GM19463 (cell line): ENCODE measurements at regions not wholly inside any gene's neighbourhood (a gene's known extent, or its start where the extent isn't known, plus 50 kb on each side); places are given as distances from the start of the nearest gene placed in this dataset.
"Not testable (repeated sequence)": the region's sequence is repeated elsewhere in the genome, so short reads cannot be mapped to it uniquely, and the experiment has no call there.

ENCODE experiments used
- ATAC-seq: cut with Tn5 transposase; IDR thresholded peaks from one replicate; pipeline ENCODE4 v1.9.1; 2021; ENCODE audit warnings: mild to moderate bottlenecking, moderate library complexity; ENCODE audit not compliant: unreplicated experiment

GRCh38 chr5:100398815-100399214 lies 136.4 kb upstream of the FAM174A start:
- not testable (repeated sequence) for ATAC-seq

DNA sequence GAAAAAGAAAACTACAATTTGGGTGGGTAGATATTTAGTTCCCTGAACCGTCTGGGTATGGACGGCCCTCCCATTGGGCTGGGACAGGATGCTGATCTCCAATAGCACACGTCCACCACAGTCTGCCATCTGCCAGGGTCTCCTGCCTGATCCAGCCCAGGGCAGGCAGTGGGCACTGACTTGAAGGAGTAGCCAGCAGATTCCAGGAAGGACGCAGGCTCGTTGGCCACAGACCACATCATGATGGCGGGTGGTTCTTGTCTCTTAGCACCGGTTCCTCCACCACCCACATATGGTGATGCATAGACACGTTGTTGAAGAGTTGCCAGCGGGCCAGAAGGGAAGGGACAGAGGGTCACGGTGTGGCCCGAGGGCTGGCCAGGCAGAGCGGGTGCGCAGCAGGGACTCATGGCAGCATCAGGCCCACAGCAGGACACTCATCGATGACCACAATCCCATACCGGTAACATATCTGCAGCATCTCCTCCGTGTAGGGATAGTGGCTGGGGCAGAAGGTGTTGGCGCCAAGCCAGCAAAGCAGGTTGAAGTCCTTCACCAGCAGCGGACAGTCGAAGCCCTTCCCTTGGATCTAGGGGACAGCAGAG lies 155.8 kb upstream of the FAM174A start:
- not testable (repeated sequence) for ATAC-seq

GRCh38 chr5:100364757-100365478 lies 170.3 kb upstream of the FAM174A start:
- not testable (repeated sequence) for ATAC-seq

GRCh38 chr5:100364343-100364742 lies 170.8 kb upstream of the FAM174A start:
- ATAC-seq = not testable (repeated sequence)

- not testable (repeated sequence) for ATAC-seq
Measured at GRCh38 chr5:100359998-100360397, 175.2 kb upstream of the FAM174A start.

DNA sequence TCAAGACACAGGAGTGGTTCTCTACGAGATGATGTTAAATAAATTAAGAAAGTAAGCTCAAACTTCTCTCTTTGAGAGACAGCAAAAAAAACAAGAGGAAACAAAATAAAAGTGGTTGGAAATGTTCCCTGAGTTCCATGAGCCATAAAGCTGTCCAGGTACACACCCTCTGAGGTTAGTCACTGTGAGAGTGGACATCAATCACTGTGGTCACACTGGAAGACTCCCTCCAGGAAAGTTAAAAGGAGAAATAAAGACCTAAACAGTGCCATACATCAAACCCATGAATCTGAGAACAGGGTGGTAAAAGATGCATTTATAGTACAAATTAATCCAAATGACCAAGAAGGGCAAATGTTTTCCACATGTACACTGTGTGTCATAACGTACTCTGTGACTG lies 188.9 kb upstream of the FAM174A start:
- not testable (repeated sequence) for ATAC-seq

GRCh38 chr5:100341485-100341884 lies 193.7 kb upstream of the FAM174A start:
- not testable (repeated sequence) for ATAC-seq

- no peak for ATAC-seq
Measured at GRCh38 chr5:100322483-100322882, 212.7 kb upstream of the FAM174A start.

DNA sequence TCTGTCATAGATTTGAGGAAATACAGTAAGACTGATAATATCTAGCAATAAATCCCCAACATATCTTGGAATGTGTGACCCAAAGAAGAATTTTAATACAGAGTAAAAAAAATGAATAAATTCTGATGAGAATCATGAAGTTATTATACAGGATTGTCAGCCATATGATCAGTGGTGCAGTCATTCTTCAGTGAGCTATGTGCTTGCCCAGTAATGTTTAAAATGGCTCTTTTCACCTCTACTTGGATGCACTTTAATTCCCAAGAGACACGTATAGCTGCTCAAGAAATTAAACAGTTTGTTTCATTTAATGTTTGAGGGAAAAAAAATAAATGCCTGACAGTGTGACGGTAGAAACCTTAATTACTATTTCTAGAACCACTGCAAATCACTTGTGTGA lies 215.3 kb upstream of the FAM174A start:
- ATAC-seq = no peak

GRCh38 chr5:100313657-100314056 lies 221.5 kb upstream of the FAM174A start:
- no peak for ATAC-seq

DNA sequence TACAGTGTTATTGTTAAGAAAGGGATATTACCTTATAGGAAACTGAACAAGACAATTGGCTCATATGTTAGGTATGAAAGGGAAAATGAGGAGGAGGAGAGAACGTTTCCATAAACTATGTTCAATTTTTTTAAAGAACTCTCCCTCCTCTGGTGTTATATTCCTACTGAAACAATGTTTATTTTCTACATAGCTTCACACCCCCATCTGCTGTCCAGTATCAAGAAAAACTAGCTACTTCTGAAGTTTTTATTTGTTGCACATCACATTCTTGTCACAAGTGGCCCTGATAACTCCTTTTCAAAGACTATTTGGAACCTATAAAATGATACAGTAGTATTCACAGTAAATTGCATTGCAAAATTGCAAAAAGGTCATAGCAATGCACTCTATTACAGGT lies 223.4 kb upstream of the FAM174A start:
- no peak for ATAC-seq

DNA sequence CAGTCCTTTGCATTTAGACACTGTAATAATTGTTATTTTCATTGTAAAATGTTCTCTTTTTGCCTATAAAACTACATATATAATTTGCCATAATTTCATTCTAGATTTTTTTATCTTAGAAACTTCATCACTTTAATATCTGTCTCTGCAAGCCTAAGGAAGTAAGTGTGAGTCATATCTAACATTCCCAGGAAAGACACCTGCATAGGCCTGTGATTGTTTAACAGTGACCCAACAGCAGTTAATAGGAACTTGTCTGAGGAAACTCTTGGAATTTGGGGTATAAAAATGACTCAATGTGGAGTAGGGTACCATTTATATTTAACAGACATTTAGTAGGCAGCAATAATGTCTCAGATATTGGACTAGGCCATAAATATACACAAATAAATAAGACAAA lies 229.2 kb upstream of the FAM174A start:
- ATAC-seq = no peak

- no peak for ATAC-seq
Measured at GRCh38 chr5:100303216-100303615, 232.0 kb upstream of the FAM174A start.

DNA sequence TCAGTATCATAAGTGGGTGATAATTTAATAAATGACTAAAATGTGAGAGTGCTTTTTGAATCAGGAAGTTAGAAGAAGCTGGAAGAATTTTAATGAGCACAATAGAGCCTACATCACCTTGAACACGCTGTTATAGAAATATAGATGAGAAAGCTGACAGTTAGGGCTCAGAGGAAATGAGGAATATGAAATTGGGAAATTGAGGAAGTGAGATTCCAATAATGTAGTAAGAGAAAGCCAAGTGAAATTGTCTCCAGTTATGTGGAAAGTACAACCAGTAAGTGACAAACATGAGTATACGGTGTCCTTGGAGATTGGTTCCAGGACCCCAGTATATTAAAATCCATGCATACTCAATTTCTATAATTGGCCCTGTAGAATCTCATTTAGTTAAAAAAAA lies 235.9 kb upstream of the FAM174A start:
- ATAC-seq = no peak

GRCh38 chr5:100276071-100276470 lies 259.1 kb upstream of the FAM174A start:
- ATAC-seq = no peak

DNA sequence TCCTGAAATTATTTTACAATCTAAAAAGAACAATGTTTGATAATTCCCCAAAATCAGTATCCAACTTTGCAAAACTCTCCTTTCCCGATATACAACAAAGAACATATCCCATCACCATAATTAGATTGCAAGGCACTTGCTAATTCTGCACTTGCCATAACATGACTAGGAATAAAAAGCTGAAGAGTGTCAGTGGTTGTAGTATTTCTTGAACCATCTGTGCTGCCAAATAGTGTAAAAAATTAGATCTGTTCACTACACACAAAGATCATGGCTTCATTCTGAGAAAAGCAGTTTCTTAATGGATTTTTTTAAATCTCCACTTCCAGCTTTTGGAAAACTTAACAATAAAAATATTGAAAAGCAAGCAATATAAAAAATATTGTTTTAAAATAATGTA lies 259.5 kb upstream of the FAM174A start:
- ATAC-seq = no peak

DNA sequence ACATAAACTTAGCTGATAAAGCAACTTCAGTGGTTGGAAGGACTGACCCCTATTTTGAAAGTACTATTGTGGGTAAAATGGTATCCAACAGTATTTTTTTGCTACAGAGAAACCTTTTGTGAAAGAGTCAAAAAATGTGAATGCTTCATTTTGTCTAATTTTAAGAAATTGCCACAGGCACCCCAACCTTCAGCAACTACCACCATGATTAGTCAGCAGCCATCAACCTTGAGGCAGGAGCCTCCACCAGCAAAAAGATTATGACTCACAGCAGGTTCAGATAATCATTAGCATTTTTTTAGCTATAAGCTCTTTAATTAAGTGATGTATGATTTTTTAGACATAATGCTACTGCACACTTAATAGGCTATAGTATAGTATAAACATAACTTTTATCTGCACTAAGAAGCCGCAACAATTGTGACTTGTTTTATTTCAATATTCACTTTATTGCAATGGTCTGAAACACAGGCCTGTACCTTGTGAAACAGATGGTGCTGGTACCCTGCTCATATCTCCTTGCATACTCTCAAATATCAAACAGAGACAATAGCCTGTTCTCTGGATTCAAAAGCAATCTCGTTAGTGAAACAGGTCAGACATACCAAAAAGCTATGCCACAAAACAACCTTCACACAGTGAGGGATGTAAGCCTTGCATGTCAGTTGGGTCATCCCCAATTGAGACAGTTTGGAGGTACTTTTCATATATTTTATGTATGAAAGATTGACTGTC lies 261.2 kb upstream of the FAM174A start:
- ATAC-seq = no peak

DNA sequence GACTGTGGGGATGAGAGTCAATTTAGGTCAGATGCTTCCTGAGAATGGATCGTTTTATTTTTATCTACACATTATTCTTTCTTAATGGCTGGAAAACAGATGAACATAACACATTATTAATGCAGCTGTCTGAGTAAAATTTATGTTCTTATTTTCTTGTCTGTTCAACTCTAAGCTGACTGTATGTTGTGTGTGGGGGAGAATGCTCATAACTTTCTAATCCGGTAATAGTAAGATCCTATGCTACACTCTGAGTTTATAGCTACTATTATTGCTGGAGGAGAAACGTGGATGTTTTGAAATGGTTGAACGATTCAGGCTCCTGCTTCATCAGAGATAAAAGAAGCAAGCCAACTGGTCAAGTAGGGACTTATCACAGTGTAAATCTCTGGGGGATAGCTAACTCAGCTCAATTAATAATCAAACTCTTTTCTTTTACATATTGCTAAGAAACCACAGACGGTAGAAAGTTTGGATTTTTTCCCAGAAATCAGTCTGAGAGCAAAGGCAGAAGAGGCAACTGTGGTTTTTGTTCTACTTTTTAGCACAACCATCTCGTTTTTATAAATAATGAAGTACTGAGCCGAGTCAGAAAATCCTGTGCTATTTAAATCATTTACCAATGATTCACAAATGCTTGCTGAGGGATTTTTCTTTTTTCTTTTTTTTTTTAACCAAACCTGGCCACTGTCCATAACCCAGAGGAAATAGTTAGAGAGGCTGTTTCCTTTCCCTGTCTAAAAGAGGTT lies 265.0 kb upstream of the FAM174A start:
- peak; percentile 62 for ATAC-seq

GRCh38 chr5:100260968-100261367 lies 274.2 kb upstream of the FAM174A start:
- no peak for ATAC-seq

DNA sequence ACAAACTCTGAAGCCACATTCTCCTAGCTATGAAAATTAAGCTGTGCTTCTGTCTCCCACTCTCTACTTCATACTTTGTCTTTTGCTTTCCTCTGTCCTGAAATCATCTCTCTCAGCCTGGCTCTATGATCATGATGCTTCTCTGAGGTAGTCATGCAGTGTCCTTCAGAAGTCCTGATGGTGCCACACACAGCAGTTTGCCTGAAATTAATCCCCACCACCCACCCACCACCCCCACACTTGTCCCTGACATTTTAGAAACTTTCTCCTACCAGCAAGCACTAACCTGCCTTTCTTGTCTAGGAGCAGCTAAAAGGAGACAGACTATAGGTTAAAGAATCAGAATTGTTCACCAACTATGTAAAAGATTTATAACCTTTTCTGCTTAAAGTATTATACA lies 282.2 kb upstream of the FAM174A start:
- ATAC-seq = no peak

DNA sequence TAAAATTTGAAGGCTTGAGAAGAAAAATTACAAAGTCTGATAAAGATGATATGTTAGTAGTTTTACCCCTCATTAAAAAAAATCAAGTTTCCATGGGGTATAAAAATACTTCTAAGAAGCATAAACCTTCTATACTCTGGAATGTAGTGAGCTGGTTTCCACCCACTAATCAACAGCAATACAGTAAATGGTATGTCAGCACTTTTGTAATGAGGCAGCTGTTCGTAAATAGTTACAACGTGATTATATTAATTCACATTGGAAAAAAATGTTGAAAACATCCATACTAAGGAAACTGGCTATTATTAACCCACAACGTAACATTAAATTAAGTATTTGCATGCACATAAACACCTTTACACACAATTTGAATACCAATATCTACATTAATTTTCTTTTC lies 283.1 kb upstream of the FAM174A start:
- no peak for ATAC-seq
